H1 (cell line): ENCODE measurements at regions not wholly inside any gene's neighbourhood (a gene's known extent, or its start where the extent isn't known, plus 50 kb on each side); places are given as distances from the start of the nearest gene placed in this dataset.

Source experiments
- TAF7 ChIP-seq: optimal IDR thresholded peaks from 2 replicates; pipeline ENCODE3; 2011; ENCODE audit warnings: low read depth, mild to moderate bottlenecking, inconsistent platforms, low read length, moderate library complexity, borderline replicate concordance

- no peak for TF ChIP-seq TAF7
- TF ChIP-seq, all 59 proteins: peak for 0
Observed at GRCh38 chr2:7309582-7309981, 392.4 kb downstream of the RNF144A start (continued).
